ENCODE measurements at regions not wholly inside any gene's neighbourhood (a gene's known extent, or its start where the extent isn't known, plus 50 kb on each side); places are given as distances from the start of the nearest gene placed in this dataset.

GRCh38 chr13:22047082-22047784, 376.4 kb downstream of the FGF9 start:
- peak in 2 of 8 experiments; percentile 19 to 26 for ATAC-seq (replicated peaks in 6 of 8)
- H3K4me3 ChIP-seq = no peak overlapping the region
- peaks cover 0 to 7% of the 10 kb centered on the region in 2 donors for H3K4me1 ChIP-seq (replicated peaks in 1 of 2)
- 29 to 92% (median 80%) methylated on average over 1 to 2 of the region's 2 CpGs; no CpG with 5 or more reads in 3 of the 10 experiments for WGBS, 10 experiments
- in situ Hi-C loops (cut with MboI; ENCODE audit: low pct_unique_long_range_greater_than_20kb in 2 of 9, low sequenced_read_pairs in 9 of 9, unreplicated experiment in 9 of 9) = no loop called here
- H3K27ac ChIP-seq = no peak overlapping the region

GRCh38 chr13:22047785-22048104, 376.9 kb downstream of the FGF9 start:
- no peak overlapping the region for H3K27ac ChIP-seq
- no peak for ATAC-seq (replicated peaks in 6 of 8)
- 41 to 97% (median 94%) methylated on average over 3 to 6 of the region's 6 CpGs; no CpG with 5 or more reads in 4 of the 10 experiments for WGBS, 10 experiments
- H3K4me1 ChIP-seq (replicated peaks in 1 of 2) = peaks cover 0 to 7% of the 10 kb centered on the region in 2 donors
- no peak overlapping the region for H3K4me3 ChIP-seq
- in situ Hi-C loops (cut with MboI; ENCODE audit: low pct_unique_long_range_greater_than_20kb in 2 of 9, low sequenced_read_pairs in 9 of 9, unreplicated experiment in 9 of 9) = no loop called here

GRCh38 chr13:22049384-22049783, 378.5 kb downstream of the FGF9 start:
- H3K27ac ChIP-seq = no peak overlapping the region
- H3K4me1 ChIP-seq (replicated peaks in 1 of 2) = no peaks in the 10 kb centered on the region
- no peak for ATAC-seq (replicated peaks in 6 of 8)
- in situ Hi-C loops (cut with MboI; ENCODE audit: low pct_unique_long_range_greater_than_20kb in 2 of 9, low sequenced_read_pairs in 9 of 9, unreplicated experiment in 9 of 9) = no loop called here
- H3K4me3 ChIP-seq = no peak overlapping the region
- WGBS, 10 experiments = 10 to 100% (median 85%) methylated on average over 1 to 2 of the region's 2 CpGs; no CpG with 5 or more reads in 2 of the 10 experiments

GRCh38 chr13:22050951-22051563, 380.2 kb downstream of the FGF9 start:
- Histone ChIP-seq H3K4me3 (no peak overlapping the region), H3K4me1 (replicated peaks in 1 of 2) (no peaks in the 10 kb centered on the region), H3K27ac (no peak overlapping the region)
- 23 to 100% (median 56%) methylated on average over 1 to 6 of the region's 6 CpGs; no CpG with 5 or more reads in 2 of the 10 experiments for WGBS, 10 experiments
- in situ Hi-C loops (cut with MboI; ENCODE audit: low pct_unique_long_range_greater_than_20kb in 2 of 9, low sequenced_read_pairs in 9 of 9, unreplicated experiment in 9 of 9) = no loop called here
- ATAC-seq (replicated peaks in 6 of 8) = no peak

- no peak for ATAC-seq (replicated peaks in 6 of 8)
- in situ Hi-C loops (cut with MboI; ENCODE audit: low pct_unique_long_range_greater_than_20kb in 2 of 9, low sequenced_read_pairs in 9 of 9, unreplicated experiment in 9 of 9) = no loop called here
- Histone ChIP-seq H3K27ac (no peak overlapping the region), H3K4me1 (replicated peaks in 1 of 2) (peaks cover 0 to 4% of the 10 kb centered on the region in 2 donors), H3K4me3 (no peak overlapping the region)
- 0 to 100% (median 84%) methylated on average over 1 to 2 of the region's 3 CpGs; no CpG with 5 or more reads in 2 of the 10 experiments for WGBS, 10 experiments
These were observed 382.2 kb downstream of the FGF9 start for GRCh38 chr13:22053053-22053452.

- H3K4me1 ChIP-seq (replicated peaks in 1 of 2) = peaks cover 0 to 4% of the 10 kb centered on the region in 2 donors
- H3K27ac ChIP-seq = no peak overlapping the region
- H3K4me3 ChIP-seq = no peak overlapping the region
- in situ Hi-C loops (cut with MboI; ENCODE audit: low pct_unique_long_range_greater_than_20kb in 2 of 9, low sequenced_read_pairs in 9 of 9, unreplicated experiment in 9 of 9) = no loop called here
- no peak for ATAC-seq (replicated peaks in 6 of 8)
- 0 to 83% (median 58%) methylated on average over 1 to 4 of the region's 5 CpGs; no CpG with 5 or more reads in 1 of the 10 experiments for WGBS, 10 experiments
These were observed 384.4 kb downstream of the FGF9 start for GRCh38 chr13:22055259-22055658.

- Histone ChIP-seq H3K27ac (no peak overlapping the region), H3K4me3 (no peak overlapping the region), H3K4me1 (replicated peaks in 1 of 2) (peaks cover 4 to 10% of the 10 kb centered on the region in 2 donors)
- in situ Hi-C loops (cut with MboI; ENCODE audit: low pct_unique_long_range_greater_than_20kb in 2 of 9, low sequenced_read_pairs in 9 of 9, unreplicated experiment in 9 of 9) = no loop called here
- ATAC-seq (replicated peaks in 6 of 8) = no peak
- WGBS, 10 experiments = 0 to 100% (median 76%) methylated on average over 1 to 6 of the region's 6 CpGs; no CpG with 5 or more reads in 1 of the 10 experiments
These were observed 389.3 kb downstream of the FGF9 start for GRCh38 chr13:22060187-22060586.

GRCh38 chr13:22061371-22061805, 390.5 kb downstream of the FGF9 start:
- WGBS, 10 experiments = 54 to 100% (median 80%) methylated on average over 1 to 7 of the region's 8 CpGs; no CpG with 5 or more reads in 5 of the 10 experiments
- Histone ChIP-seq H3K4me3 (no peak overlapping the region), H3K27ac (no peak overlapping the region), H3K4me1 (replicated peaks in 1 of 2) (peaks cover 8 to 19% of the 10 kb centered on the region in 2 donors)
- in situ Hi-C loops (cut with MboI; ENCODE audit: low pct_unique_long_range_greater_than_20kb in 2 of 9, low sequenced_read_pairs in 9 of 9, unreplicated experiment in 9 of 9) = no loop called here
- ATAC-seq (replicated peaks in 6 of 8) = no peak

GRCh38 chr13:22061806-22062391, 391.0 kb downstream of the FGF9 start:
- Histone ChIP-seq H3K27ac (no peak overlapping the region), H3K4me3 (no peak overlapping the region), H3K4me1 (replicated peaks in 1 of 2) (peaks cover 8 to 19% of the 10 kb centered on the region in 2 donors)
- in situ Hi-C loops (cut with MboI; ENCODE audit: low pct_unique_long_range_greater_than_20kb in 2 of 9, low sequenced_read_pairs in 9 of 9, unreplicated experiment in 9 of 9) = no loop called here
- no peak for ATAC-seq (replicated peaks in 6 of 8)
- 8 to 94% (median 72%) methylated on average over 2 to 7 of the region's 7 CpGs for WGBS, 10 experiments

GRCh38 chr13:22062478-22063205, 391.8 kb downstream of the FGF9 start:
- ATAC-seq (replicated peaks in 6 of 8) = peak in 1 of 8 experiments; percentile 39
- Histone ChIP-seq H3K4me1 (replicated peaks in 1 of 2) (peaks cover 8 to 19% of the 10 kb centered on the region in 2 donors), H3K27ac (no peak overlapping the region), H3K4me3 (no peak overlapping the region)
- in situ Hi-C loops (cut with MboI; ENCODE audit: low pct_unique_long_range_greater_than_20kb in 2 of 9, low sequenced_read_pairs in 9 of 9, unreplicated experiment in 9 of 9) = no loop called here
- 4 to 100% (median 90%) methylated on average over 3 to 7 of the region's 8 CpGs; no CpG with 5 or more reads in 1 of the 10 experiments for WGBS, 10 experiments

GRCh38 chr13:22063416-22064124, 392.7 kb downstream of the FGF9 start:
- in situ Hi-C loops (cut with MboI; ENCODE audit: low pct_unique_long_range_greater_than_20kb in 2 of 9, low sequenced_read_pairs in 9 of 9, unreplicated experiment in 9 of 9) = no loop called here
- 45 to 96% (median 82%) methylated on average over 2 to 19 of the region's 23 CpGs; no CpG with 5 or more reads in 2 of the 10 experiments for WGBS, 10 experiments
- H3K27ac ChIP-seq = no peak overlapping the region
- ATAC-seq (replicated peaks in 6 of 8) = no peak
- H3K4me3 ChIP-seq = no peak overlapping the region
- peaks cover 8 to 15% of the 10 kb centered on the region in 2 donors for H3K4me1 ChIP-seq (replicated peaks in 1 of 2)

- H3K27ac ChIP-seq = no peak overlapping the region
- in situ Hi-C loops (cut with MboI; ENCODE audit: low pct_unique_long_range_greater_than_20kb in 2 of 9, low sequenced_read_pairs in 9 of 9, unreplicated experiment in 9 of 9) = no loop called here
- peaks cover 8 to 15% of the 10 kb centered on the region in 2 donors for H3K4me1 ChIP-seq (replicated peaks in 1 of 2)
- H3K4me3 ChIP-seq = no peak overlapping the region
- 40 to 91% (median 76%) methylated on average over 2 to 10 of the region's 13 CpGs; no CpG with 5 or more reads in 2 of the 10 experiments for WGBS, 10 experiments
- peak in 5 of 8 experiments; percentile 41 to 69 (median 49) for ATAC-seq (replicated peaks in 6 of 8)
These were observed 394.2 kb downstream of the FGF9 start for GRCh38 chr13:22064854-22065620.

Measured in motor neuron (in vitro differentiated cells).